HG02798 (cell line): ENCODE measurements at regions not wholly inside any gene's neighbourhood (a gene's known extent, or its start where the extent isn't known, plus 50 kb on each side); places are given as distances from the start of the nearest gene placed in this dataset.
"Not testable (repeated sequence)": the region's sequence is repeated elsewhere in the genome, so short reads cannot be mapped to it uniquely, and the experiment has no call there.

Experiments used
- ATAC-seq: cut with Tn5 transposase; IDR thresholded peaks from one replicate; pipeline ENCODE4 v1.9.1; 2021; ENCODE audit warnings: mild to moderate bottlenecking; ENCODE audit not compliant: unreplicated experiment, poor library complexity

GRCh38 chr7:142698429-142698828, 50.8 kb upstream of the PRSS1 start:
- no peak for ATAC-seq

GRCh38 chr7:142697270-142697669, 52.0 kb upstream of the PRSS1 start:
- ATAC-seq: no peak

GRCh38 chr7:142696456-142697179, 52.7 kb upstream of the PRSS1 start:
- no peak for ATAC-seq

- ATAC-seq: no peak
These were observed 55.4 kb upstream of the PRSS1 start for GRCh38 chr7:142693911-142694310.

GRCh38 chr7:142690554-142691182, 58.6 kb upstream of the PRSS1 start:
- no peak for ATAC-seq

GRCh38 chr7:142689439-142690120, 59.7 kb upstream of the PRSS1 start:
- ATAC-seq: no peak

- no peak for ATAC-seq
These were observed 63.3 kb upstream of the PRSS1 start for GRCh38 chr7:142685877-142686508.

GRCh38 chr7:142681314-142682092, 67.8 kb upstream of the PRSS1 start:
- no peak for ATAC-seq

GRCh38 chr7:142671506-142671905, 77.8 kb upstream of the PRSS1 start:
- ATAC-seq: no peak

GRCh38 chr7:142670511-142670910, 78.8 kb upstream of the PRSS1 start:
- ATAC-seq: no peak

- ATAC-seq: no peak
These were observed 80.1 kb upstream of the PRSS1 start for GRCh38 chr7:142669074-142669654.

- no peak for ATAC-seq
These were observed 80.8 kb upstream of the PRSS1 start for GRCh38 chr7:142668495-142668894.

GRCh38 chr7:142657376-142657775, 91.9 kb upstream of the PRSS1 start:
- no peak for ATAC-seq

GRCh38 chr7:142654398-142654797, 94.9 kb upstream of the PRSS1 start:
- no peak for ATAC-seq

- no peak for ATAC-seq
These were observed 101.5 kb upstream of the PRSS1 start for GRCh38 chr7:142647749-142648148.

GRCh38 chr7:142646386-142647140, 102.7 kb upstream of the PRSS1 start:
- ATAC-seq: no peak

- no peak for ATAC-seq
These were observed 103.5 kb upstream of the PRSS1 start for GRCh38 chr7:142645777-142646176.

- ATAC-seq: no peak
These were observed 107.0 kb upstream of the PRSS1 start for GRCh38 chr7:142642316-142642715.

- ATAC-seq: not testable (repeated sequence)
These were observed 108.0 kb upstream of the PRSS1 start for GRCh38 chr7:142641252-142641651.
